ENCODE measurements at regions not wholly inside any gene's neighbourhood (a gene's known extent, or its start where the extent isn't known, plus 50 kb on each side); places are given as distances from the start of the nearest gene placed in this dataset.
"Not testable (repeated sequence)": the region's sequence is repeated elsewhere in the genome, so short reads cannot be mapped to it uniquely, and the experiment has no call there.

DNA sequence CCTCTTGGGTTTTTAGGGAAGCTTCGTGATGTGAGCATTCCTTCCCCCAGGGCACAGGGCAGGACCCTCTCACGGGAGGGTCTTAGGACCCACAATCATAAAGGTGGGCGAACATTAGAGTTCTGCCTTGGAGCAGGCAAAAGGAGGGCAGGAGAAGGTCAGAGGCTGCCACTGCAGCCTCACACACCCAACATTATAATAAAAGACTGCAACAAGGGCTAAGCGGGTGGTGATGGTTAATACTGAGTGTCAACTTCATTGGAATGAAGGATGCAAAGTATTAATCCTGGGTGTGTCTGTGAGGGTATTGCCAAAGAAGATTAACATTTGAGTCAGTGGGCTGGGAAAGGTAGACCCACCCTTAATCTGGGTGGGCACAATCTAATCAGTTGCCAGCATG is 206.6 kb upstream of the C2CD4B start:
- TF ChIP-seq, protein P1, sequence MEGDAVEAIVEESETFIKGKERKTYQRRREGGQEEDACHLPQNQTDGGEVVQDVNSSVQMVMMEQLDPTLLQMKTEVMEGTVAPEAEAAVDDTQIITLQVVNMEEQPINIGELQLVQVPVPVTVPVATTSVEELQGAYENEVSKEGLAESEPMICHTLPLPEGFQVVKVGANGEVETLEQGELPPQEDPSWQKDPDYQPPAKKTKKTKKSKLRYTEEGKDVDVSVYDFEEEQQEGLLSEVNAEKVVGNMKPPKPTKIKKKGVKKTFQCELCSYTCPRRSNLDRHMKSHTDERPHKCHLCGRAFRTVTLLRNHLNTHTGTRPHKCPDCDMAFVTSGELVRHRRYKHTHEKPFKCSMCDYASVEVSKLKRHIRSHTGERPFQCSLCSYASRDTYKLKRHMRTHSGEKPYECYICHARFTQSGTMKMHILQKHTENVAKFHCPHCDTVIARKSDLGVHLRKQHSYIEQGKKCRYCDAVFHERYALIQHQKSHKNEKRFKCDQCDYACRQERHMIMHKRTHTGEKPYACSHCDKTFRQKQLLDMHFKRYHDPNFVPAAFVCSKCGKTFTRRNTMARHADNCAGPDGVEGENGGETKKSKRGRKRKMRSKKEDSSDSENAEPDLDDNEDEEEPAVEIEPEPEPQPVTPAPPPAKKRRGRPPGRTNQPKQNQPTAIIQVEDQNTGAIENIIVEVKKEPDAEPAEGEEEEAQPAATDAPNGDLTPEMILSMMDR (IDR thresholded peaks at IDR 0.05; ENCODE audit: poor library complexity): not testable (repeated sequence)
- TF ChIP-seq EZH2 (IDR thresholded peaks at IDR 0.05; ENCODE audit: borderline replicate concordance); EZH2phosphoT487 (IDR thresholded peaks at IDR 0.05; ENCODE audit: low read depth, severe bottlenecking, unreplicated experiment): not testable (repeated sequence)
